Gastrocnemius medialis (tissue), 4 donors: ENCODE measurements at regions not wholly inside any gene's neighbourhood (a gene's known extent, or its start where the extent isn't known, plus 50 kb on each side); places are given as distances from the start of the nearest gene placed in this dataset.
"Not testable (repeated sequence)": the region's sequence is repeated elsewhere in the genome, so short reads cannot be mapped to it uniquely, and the experiment has no call there.

Source experiments
- CTCF ChIP-seq, 5 experiments: fragments of 450-650 bp in 3 of 5; fragments of 200-600 bp in 2 of 5; sonication (generic) in 2 of 5; IDR thresholded peaks in 4 of 5; conservative IDR thresholded peaks in 1 of 5; 1 replicate in 4 of 5; 2 replicates in 1 of 5; pipeline ENCODE4 v1.5.1; 2016 to 2019; ENCODE audit warnings: antibody characterized with exemption in 5 of 5, mild to moderate bottlenecking in 3 of 5, moderate library complexity in 3 of 5
- POLR2A ChIP-seq, 2 donors: fragments of 450-650 bp; IDR thresholded peaks; one replicate each; pipeline ENCODE4 v1.6.1; 2017; ENCODE audit warnings: antibody characterized with exemption in 2 of 2, mild to moderate bottlenecking in 2 of 2, moderate library complexity in 2 of 2

- TF ChIP-seq CTCF (IDR thresholded peaks at IDR 0.05 in 4 of 5, conservative IDR thresholded peaks at IDR 0.05 in 1 of 5): not testable (repeated sequence)
- TF ChIP-seq POLR2A (IDR thresholded peaks at IDR 0.05): peak; percentile 20 to 49
Measured at GRCh38 chr1:149285638-149286037, 182.3 kb upstream of the NBPF9 start.
